Tibial nerve (tissue), 3 donors: ENCODE measurements at regions not wholly inside any gene's neighbourhood (a gene's known extent, or its start where the extent isn't known, plus 50 kb on each side); places are given as distances from the start of the nearest gene placed in this dataset.

Experiments
- POLR2A ChIP-seq, 2 donors: fragments of 450-650 bp; IDR thresholded peaks; one replicate each; pipeline ENCODE4 v1.6.1; 2017; ENCODE audit warnings: antibody characterized with exemption in 2 of 2, mild to moderate bottlenecking in 2 of 2, moderate library complexity in 2 of 2
- TF ChIP-seq, protein P1 (sequence below), 5 experiments: fragments of 200-600 bp in 3 of 5; fragments of 450-650 bp in 2 of 5; sonication (generic) in 3 of 5; IDR thresholded peaks; one replicate each; pipeline ENCODE4 v1.5.1; 2016 to 2019; ENCODE audit warnings: antibody characterized with exemption in 5 of 5, mild to moderate bottlenecking in 3 of 5, moderate library complexity in 2 of 5

DNA sequence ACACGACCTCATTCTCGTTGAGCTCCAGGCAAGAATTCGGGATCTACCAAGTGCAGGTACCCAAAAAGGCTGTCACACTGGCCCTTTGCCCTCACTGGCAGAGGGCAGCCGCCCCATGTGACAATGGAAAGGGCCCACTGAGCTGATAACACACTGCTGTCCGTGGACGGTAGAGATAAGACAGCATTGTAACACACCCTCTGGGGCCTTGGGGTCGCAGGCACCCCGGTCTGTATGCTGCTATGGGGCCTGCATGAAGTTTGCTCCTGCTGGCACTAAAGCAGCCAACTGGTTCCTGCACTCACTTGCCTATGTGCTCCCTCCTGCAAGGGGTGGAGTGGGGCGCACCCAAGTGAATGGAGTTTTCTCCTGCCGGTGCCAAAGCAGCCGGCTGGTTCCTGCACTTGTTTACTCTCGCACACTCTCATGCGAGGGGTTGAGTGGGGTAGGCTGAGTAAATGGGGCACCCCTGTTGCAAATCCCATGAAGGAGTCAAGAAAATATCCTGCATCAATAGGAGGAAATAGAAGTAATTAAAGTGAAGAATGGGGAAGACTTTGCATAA, 477.9 kb downstream of the ATP23 start:
- TF ChIP-seq, protein P1, sequence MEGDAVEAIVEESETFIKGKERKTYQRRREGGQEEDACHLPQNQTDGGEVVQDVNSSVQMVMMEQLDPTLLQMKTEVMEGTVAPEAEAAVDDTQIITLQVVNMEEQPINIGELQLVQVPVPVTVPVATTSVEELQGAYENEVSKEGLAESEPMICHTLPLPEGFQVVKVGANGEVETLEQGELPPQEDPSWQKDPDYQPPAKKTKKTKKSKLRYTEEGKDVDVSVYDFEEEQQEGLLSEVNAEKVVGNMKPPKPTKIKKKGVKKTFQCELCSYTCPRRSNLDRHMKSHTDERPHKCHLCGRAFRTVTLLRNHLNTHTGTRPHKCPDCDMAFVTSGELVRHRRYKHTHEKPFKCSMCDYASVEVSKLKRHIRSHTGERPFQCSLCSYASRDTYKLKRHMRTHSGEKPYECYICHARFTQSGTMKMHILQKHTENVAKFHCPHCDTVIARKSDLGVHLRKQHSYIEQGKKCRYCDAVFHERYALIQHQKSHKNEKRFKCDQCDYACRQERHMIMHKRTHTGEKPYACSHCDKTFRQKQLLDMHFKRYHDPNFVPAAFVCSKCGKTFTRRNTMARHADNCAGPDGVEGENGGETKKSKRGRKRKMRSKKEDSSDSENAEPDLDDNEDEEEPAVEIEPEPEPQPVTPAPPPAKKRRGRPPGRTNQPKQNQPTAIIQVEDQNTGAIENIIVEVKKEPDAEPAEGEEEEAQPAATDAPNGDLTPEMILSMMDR (IDR thresholded peaks at IDR 0.05): no peak
- TF ChIP-seq POLR2A (IDR thresholded peaks at IDR 0.05): no peak
